ENCODE measurements at regions not wholly inside any gene's neighbourhood (a gene's known extent, or its start where the extent isn't known, plus 50 kb on each side); places are given as distances from the start of the nearest gene placed in this dataset.

DNA sequence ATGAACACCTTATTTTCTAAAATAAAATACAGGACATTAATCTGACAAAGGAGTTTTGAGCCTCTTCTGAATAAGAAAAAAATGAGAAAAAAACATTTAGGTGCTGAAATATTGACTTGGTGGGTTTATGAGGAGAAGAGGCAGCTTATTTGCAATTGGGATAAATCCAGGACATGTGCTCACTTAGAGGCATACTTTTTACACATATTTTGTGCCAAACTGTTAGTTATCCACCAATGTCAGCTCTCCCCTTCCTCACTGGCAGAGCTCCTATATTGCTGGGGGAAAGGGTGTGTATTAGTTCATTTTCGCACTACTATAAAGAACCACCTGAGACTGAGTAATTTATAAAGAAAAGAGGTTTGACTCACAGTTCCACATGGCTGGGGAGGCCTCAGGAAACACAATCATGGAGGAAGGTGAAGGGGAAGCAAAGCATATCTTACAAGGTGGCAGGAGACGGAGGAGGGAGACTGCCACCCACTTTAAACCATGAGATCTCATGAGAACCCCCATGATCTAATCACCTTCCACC, 135.4 kb upstream of the EGLN3 start (continued):
- no peak for TF ChIP-seq AR (CRISPR knock-in tag; IDR thresholded peaks at IDR 0.05)

- Mint-ChIP-seq H3K27ac (no peak overlapping the region), H3K4me1 (peaks cover 6% of the 10 kb centered on the region), H3K9me3 (peaks cover 3% of the 10 kb centered on the region; the same call in 1 of the 2 replicates), H3K27me3 (ENCODE audit: low read depth) (peaks cover 23% of the 10 kb centered on the region), H3K4me3 (no peak overlapping the region), H3K36me3 (no peaks in the 10 kb centered on the region)
- CTCF ChIA-PET, result no interaction called here
- POLR2A ChIA-PET, result no interaction called here
- ATAC-seq (no peak), DNase-seq (ENCODE audit: low spot score) (no peak)
- TF ChIP-seq ATF6 (CRISPR knock-in tag; IDR thresholded peaks at IDR 0.05) (no peak), ZNF121 (CRISPR knock-in tag; IDR thresholded peaks at IDR 0.05) (no peak), KAT7 (CRISPR knock-in tag; IDR thresholded peaks at IDR 0.05; ENCODE audit: borderline replicate concordance) (no peak), PRDM15 (CRISPR knock-in tag; IDR thresholded peaks at IDR 0.05) (peak; percentile 22; the same call in 1 of the 2 replicates), ERG (CRISPR knock-in tag; IDR thresholded peaks at IDR 0.05) (no peak), MYBL2 (CRISPR knock-in tag; IDR thresholded peaks at IDR 0.05) (no peak), ZNF512 (CRISPR knock-in tag; IDR thresholded peaks at IDR 0.05; ENCODE audit: borderline replicate concordance) (no peak), MXD4 (CRISPR knock-in tag; IDR thresholded peaks at IDR 0.05; ENCODE audit: borderline replicate concordance) (no peak)
Measured at GRCh38 chr14:34085695-34086094, 134.8 kb upstream of the EGLN3 start.

DNA sequence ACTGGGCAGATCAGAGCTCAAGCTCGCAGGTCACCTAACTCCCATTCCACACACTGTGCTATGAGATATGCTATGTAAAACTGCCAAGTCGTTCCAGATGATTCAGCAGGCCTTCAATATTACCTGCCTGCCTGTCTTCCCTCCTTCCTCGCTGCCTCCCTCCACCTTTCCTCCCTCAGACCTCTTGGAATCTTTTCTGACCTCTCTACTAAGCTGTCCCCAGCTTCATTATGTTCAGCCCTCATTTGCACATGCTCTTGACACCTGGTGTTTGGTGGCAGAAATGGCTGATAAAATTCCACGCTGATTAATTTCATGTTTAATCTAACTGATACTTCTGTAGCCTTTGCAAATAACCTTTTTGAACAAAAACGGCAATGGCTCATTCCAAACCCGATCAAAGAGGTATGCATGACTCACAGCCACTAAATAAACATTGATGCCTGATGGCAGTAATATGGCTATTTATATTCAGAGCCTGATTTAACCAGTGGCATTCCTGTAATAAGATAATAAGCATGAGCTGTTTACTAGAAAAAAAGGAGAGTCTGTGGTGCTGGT, 130.8 kb upstream of the EGLN3 start:
- DNase-seq (ENCODE audit: low spot score) (no peak), ATAC-seq (no peak)
- peak overlapping the region; percentile 11; the same call in 1 of the 2 replicates for H3K27ac Mint-ChIP-seq
- H3K4me3 Mint-ChIP-seq, result no peak overlapping the region
- H3K4me1 Mint-ChIP-seq, result peaks cover 6% of the 10 kb centered on the region
- H3K27me3 Mint-ChIP-seq (ENCODE audit: low read depth), result peaks cover 17% of the 10 kb centered on the region
- POLR2A ChIA-PET, result no interaction called here
- no peaks in the 10 kb centered on the region for H3K36me3 Mint-ChIP-seq
- no peaks in the 10 kb centered on the region for H3K9me3 Mint-ChIP-seq
- CTCF ChIA-PET, result interaction anchor here (1.3 to 2.3 kb wide), 3 partner anchors 16 to 242 kb away, joined by 3 to 13 read pairs (median 5); no protein-coding TSS in a partner anchor
- TF ChIP-seq GABPB1 (CRISPR knock-in tag; IDR thresholded peaks at IDR 0.05), result no peak
- no peak for TF ChIP-seq TP53 (CRISPR knock-in tag; IDR thresholded peaks at IDR 0.05)
- no peak for TF ChIP-seq CDX4 (CRISPR knock-in tag; IDR thresholded peaks at IDR 0.05; ENCODE audit: borderline replicate concordance)
- no peak for TF ChIP-seq ZNF219 (CRISPR knock-in tag; IDR thresholded peaks at IDR 0.05; ENCODE audit: borderline replicate concordance)
- no peak for TF ChIP-seq HMGA2 (CRISPR knock-in tag; IDR thresholded peaks at IDR 0.05)
- no peak for TF ChIP-seq ELF4 (CRISPR knock-in tag; IDR thresholded peaks at IDR 0.05; ENCODE audit: low read depth)
- TF ChIP-seq ZNF138 (CRISPR knock-in tag; conservative IDR thresholded peaks at IDR 0.05), result no peak
- no peak for TF ChIP-seq PRRX2 (CRISPR knock-in tag; IDR thresholded peaks at IDR 0.05)
- TF ChIP-seq JUN (CRISPR knock-in tag; IDR thresholded peaks at IDR 0.05), result no peak
- TF ChIP-seq, protein P1, sequence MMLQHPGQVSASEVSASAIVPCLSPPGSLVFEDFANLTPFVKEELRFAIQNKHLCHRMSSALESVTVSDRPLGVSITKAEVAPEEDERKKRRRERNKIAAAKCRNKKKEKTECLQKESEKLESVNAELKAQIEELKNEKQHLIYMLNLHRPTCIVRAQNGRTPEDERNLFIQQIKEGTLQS (CRISPR knock-in tag; conservative IDR thresholded peaks at IDR 0.05), result no peak
